Uterus (tissue), 3 donors: ENCODE measurements at regions not wholly inside any gene's neighbourhood (a gene's known extent, or its start where the extent isn't known, plus 50 kb on each side); places are given as distances from the start of the nearest gene placed in this dataset.

Experiments used
- DNase-seq, 2 donors: peaks; one replicate each; pipeline ENCODE4 v3.0.0-alpha.2; 2019 to 2020
- H3K27ac ChIP-seq, 2 donors: fragments of 200-600 bp; sonication (generic); 1 replicate in 1 of 2; 2 replicates in 1 of 2; pipeline ENCODE4 v1.5.1; 2016 to 2018
- H3K27me3 ChIP-seq, 2 donors: fragments of 200-600 bp; sonication (generic); one replicate each; pipeline ENCODE4 v1.5.1; 2018 to 2019; ENCODE audit warnings: control low read depth in 1 of 2
- H3K36me3 ChIP-seq, 2 donors: fragments of 200-600 bp; sonication (generic); one replicate each; pipeline ENCODE4 v1.5.1; 2019; ENCODE audit warnings: control low read depth in 1 of 2
- H3K4me1 ChIP-seq, 2 donors: fragments of 200-600 bp; sonication (generic); one replicate each; pipeline ENCODE4 v1.5.1; 2018 to 2019; ENCODE audit warnings: control low read depth in 1 of 2
- H3K4me3 ChIP-seq, 2 donors: fragments of 200-600 bp; sonication (generic); 1 replicate in 1 of 2; 2 replicates in 1 of 2; pipeline ENCODE4 v1.5.1; 2018 to 2019; ENCODE audit warnings: mild to moderate bottlenecking in 1 of 2
- H3K9me3 ChIP-seq, 2 donors: fragments of 200-600 bp; sonication (generic); one replicate each; pipeline ENCODE4 v1.5.1; 2019; ENCODE audit warnings: control low read depth in 1 of 2
- POLR2A ChIP-seq, 2 donors: fragments of 450-650 bp; IDR thresholded peaks; one replicate each; pipeline ENCODE4 v1.6.1; 2016; ENCODE audit warnings: antibody characterized with exemption in 2 of 2, mild to moderate bottlenecking in 1 of 2, moderate library complexity in 1 of 2
- intact Hi-C: fragments of 100-400 bp; cut with DNase I; formaldehyde crosslinking; loops from one replicate; pipeline ENCODE4 v1.15.1; 2023; ENCODE audit warnings: low total_unique reads
- TF ChIP-seq, protein P1 (sequence below), 4 experiments: fragments of 200-600 bp in 2 of 4; fragments of 450-650 bp in 2 of 4; sonication (generic) in 2 of 4; IDR thresholded peaks; one replicate each; pipeline ENCODE4 v1.5.1; 2016 to 2019; ENCODE audit warnings: antibody characterized with exemption in 4 of 4, mild to moderate bottlenecking in 2 of 4, moderate library complexity in 1 of 4
- donor health status: DM: yes; HTN: yes; CAD: no.

DNA sequence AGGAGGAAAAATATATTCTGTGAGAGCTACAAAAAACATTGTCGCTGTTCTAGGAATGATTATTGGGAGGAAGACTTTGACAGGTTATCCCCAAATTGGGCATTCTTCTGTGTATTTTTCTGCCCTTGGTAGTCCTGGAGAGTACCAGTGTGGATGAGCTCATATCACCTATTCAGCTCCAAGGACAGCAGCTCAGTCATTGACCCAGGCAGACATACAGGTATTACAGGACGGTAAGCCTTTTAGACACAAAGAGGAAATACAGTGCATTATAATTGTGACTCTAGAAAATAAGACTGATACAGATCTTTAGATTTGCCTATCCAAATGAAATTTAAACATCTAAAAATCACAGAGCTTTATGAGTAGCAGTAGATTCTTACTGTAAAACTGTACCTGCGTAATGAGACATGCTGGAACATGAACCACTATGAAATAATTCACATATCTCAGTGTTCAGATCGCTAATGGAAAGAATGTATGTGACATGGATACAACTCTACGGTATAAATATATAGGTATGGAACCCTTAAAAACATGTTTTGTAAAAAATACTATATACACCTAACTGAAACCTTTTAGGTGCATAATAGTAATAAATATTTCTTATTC lies 56.0 kb downstream of the PLK2 start:
- no peak for DNase-seq
- intact Hi-C loops, result no loop called here
- TF ChIP-seq, protein P1, sequence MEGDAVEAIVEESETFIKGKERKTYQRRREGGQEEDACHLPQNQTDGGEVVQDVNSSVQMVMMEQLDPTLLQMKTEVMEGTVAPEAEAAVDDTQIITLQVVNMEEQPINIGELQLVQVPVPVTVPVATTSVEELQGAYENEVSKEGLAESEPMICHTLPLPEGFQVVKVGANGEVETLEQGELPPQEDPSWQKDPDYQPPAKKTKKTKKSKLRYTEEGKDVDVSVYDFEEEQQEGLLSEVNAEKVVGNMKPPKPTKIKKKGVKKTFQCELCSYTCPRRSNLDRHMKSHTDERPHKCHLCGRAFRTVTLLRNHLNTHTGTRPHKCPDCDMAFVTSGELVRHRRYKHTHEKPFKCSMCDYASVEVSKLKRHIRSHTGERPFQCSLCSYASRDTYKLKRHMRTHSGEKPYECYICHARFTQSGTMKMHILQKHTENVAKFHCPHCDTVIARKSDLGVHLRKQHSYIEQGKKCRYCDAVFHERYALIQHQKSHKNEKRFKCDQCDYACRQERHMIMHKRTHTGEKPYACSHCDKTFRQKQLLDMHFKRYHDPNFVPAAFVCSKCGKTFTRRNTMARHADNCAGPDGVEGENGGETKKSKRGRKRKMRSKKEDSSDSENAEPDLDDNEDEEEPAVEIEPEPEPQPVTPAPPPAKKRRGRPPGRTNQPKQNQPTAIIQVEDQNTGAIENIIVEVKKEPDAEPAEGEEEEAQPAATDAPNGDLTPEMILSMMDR (IDR thresholded peaks at IDR 0.05), result no peak
- TF ChIP-seq POLR2A (IDR thresholded peaks at IDR 0.05), result no peak

GRCh38 chr5:58401701-58402100 lies 58.2 kb downstream of the PLK2 start:
- no peak for TF ChIP-seq POLR2A (IDR thresholded peaks at IDR 0.05)
- TF ChIP-seq, protein P1 (IDR thresholded peaks at IDR 0.05), result no peak
- no peak overlapping the region for H3K4me3 ChIP-seq
- H3K27me3 ChIP-seq, result no peaks in the 10 kb centered on the region
- no peak overlapping the region for H3K27ac ChIP-seq
- no peaks in the 10 kb centered on the region for H3K4me1 ChIP-seq
- DNase-seq, result no peak
- H3K36me3 ChIP-seq, result no peaks in the 10 kb centered on the region
- intact Hi-C loops, result no loop called here
- no peaks in the 10 kb centered on the region for H3K9me3 ChIP-seq

More for the DNA sequence above, 56.0 kb downstream of the PLK2 start:
- H3K27ac ChIP-seq, result no peak overlapping the region
- H3K27me3 ChIP-seq, result no peaks in the 10 kb centered on the region
- no peaks in the 10 kb centered on the region for H3K4me1 ChIP-seq
- H3K36me3 ChIP-seq, result no peaks in the 10 kb centered on the region
- H3K9me3 ChIP-seq, result no peaks in the 10 kb centered on the region
- H3K4me3 ChIP-seq, result no peak overlapping the region

GRCh38 chr5:58400737-58401136 lies 59.1 kb downstream of the PLK2 start:
- Histone ChIP-seq H3K27me3 (no peaks in the 10 kb centered on the region), H3K36me3 (no peaks in the 10 kb centered on the region), H3K4me1 (no peaks in the 10 kb centered on the region), H3K27ac (no peak overlapping the region), H3K4me3 (no peak overlapping the region), H3K9me3 (no peaks in the 10 kb centered on the region)
- TF ChIP-seq, protein P1 (IDR thresholded peaks at IDR 0.05), result no peak
- TF ChIP-seq POLR2A (IDR thresholded peaks at IDR 0.05), result no peak
- no peak for DNase-seq
- intact Hi-C loops, result no loop called here

DNA sequence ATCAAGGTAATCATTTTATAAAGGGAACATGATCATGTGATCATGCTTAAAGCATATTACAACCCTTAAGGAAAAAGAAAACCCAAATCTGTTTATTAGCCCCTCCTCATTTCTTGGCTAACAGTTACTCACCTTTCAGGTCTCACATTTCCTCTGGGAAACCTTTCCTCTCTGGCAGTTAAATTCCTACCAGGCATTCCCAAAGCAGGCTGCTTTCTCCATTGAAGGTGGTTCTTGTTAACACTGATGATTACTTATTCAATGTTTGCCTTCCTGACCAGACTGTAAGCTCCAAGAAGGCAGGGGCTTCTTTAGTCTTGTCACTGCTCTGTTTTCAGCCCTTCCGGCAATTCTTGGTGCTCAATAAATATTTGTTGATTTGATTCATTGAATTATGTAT lies 59.9 kb downstream of the PLK2 start:
- Histone ChIP-seq H3K36me3 (no peaks in the 10 kb centered on the region), H3K4me1 (no peaks in the 10 kb centered on the region), H3K4me3 (no peak overlapping the region), H3K9me3 (no peaks in the 10 kb centered on the region), H3K27me3 (no peaks in the 10 kb centered on the region), H3K27ac (no peak overlapping the region)
- intact Hi-C loops, result no loop called here
- no peak for DNase-seq
- no peak for TF ChIP-seq POLR2A (IDR thresholded peaks at IDR 0.05)
- TF ChIP-seq, protein P1 (IDR thresholded peaks at IDR 0.05), result no peak

GRCh38 chr5:58394339-58394738 lies 65.5 kb downstream of the PLK2 start:
- Histone ChIP-seq H3K27me3 (no peaks in the 10 kb centered on the region), H3K27ac (no peak overlapping the region), H3K4me1 (no peaks in the 10 kb centered on the region), H3K4me3 (no peak overlapping the region), H3K36me3 (no peaks in the 10 kb centered on the region), H3K9me3 (no peaks in the 10 kb centered on the region)
- TF ChIP-seq POLR2A (IDR thresholded peaks at IDR 0.05), result no peak
- TF ChIP-seq, protein P1 (IDR thresholded peaks at IDR 0.05), result no peak
- no peak for DNase-seq
- intact Hi-C loops, result no loop called here
